Esophagus mucosa (tissue), 1 donor: ENCODE measurements at regions not wholly inside any gene's neighbourhood (a gene's known extent, or its start where the extent isn't known, plus 50 kb on each side); places are given as distances from the start of the nearest gene placed in this dataset.
"Not testable (repeated sequence)": the region's sequence is repeated elsewhere in the genome, so short reads cannot be mapped to it uniquely, and the experiment has no call there.

Experiments used
- ATAC-seq: fragments of 200-7000 bp; cut with Tn5 transposase; one replicate; pipeline ENCODE4 v1.9.1; 2020
- donor health status: DM: yes; HTN: yes; CAD: no.

GRCh38 chr1:89436856-89437255 is 73.0 kb downstream of the GBP6 start:
- ATAC-seq = no peak

- not testable (repeated sequence) for ATAC-seq
Observed at GRCh38 chr1:89438301-89438700, 74.4 kb downstream of the GBP6 start.

- ATAC-seq = no peak
Observed at GRCh38 chr1:89440911-89441310, 77.1 kb downstream of the GBP6 start.

GRCh38 chr1:89444791-89445190 is 79.8 kb upstream of the LRRC8B start:
- ATAC-seq = no peak

- no peak for ATAC-seq
Observed at GRCh38 chr1:89451011-89451410, 73.6 kb upstream of the LRRC8B start.

- peak; percentile 99 for ATAC-seq
Observed at GRCh38 chr1:89453123-89453972, 71.3 kb upstream of the LRRC8B start.

- no peak for ATAC-seq
Observed at GRCh38 chr1:89454845-89455521, 69.6 kb upstream of the LRRC8B start.

- ATAC-seq = no peak
Observed at GRCh38 chr1:89457046-89457445, 67.6 kb upstream of the LRRC8B start.

GRCh38 chr1:89459081-89459480 is 65.5 kb upstream of the LRRC8B start:
- no peak for ATAC-seq

GRCh38 chr1:89460325-89460724 is 64.3 kb upstream of the LRRC8B start:
- no peak for ATAC-seq

GRCh38 chr1:89462250-89462649 is 62.4 kb upstream of the LRRC8B start:
- ATAC-seq = no peak

- no peak for ATAC-seq
Observed at GRCh38 chr1:89464008-89464407, 60.6 kb upstream of the LRRC8B start.

GRCh38 chr1:89465201-89465600 is 59.4 kb upstream of the LRRC8B start:
- peak; percentile 97 for ATAC-seq

GRCh38 chr1:89466307-89466930 is 58.2 kb upstream of the LRRC8B start:
- ATAC-seq = no peak

- no peak for ATAC-seq
Observed at GRCh38 chr1:89472253-89472652, 52.4 kb upstream of the LRRC8B start.

GRCh38 chr1:89472886-89473417 is 51.7 kb upstream of the LRRC8B start:
- no peak for ATAC-seq
